Activated T-cell treated with anti-CD3 and anti-CD28 coated beads, Interleukin-2, amount 50 U/mL, for 72 hours (primary cell): ENCODE measurements at regions not wholly inside any gene's neighbourhood (a gene's known extent, or its start where the extent isn't known, plus 50 kb on each side); places are given as distances from the start of the nearest gene placed in this dataset.

Experiments
- ATAC-seq, 2 donors: fragments of 150-1000 bp; cut with Tn5 transposase; replicated peaks in 1 of 2; 2 replicates each; pipeline ENCODE4 v1.10.0; 2021; ENCODE audit warnings: moderate library complexity in 2 of 2, mild to moderate bottlenecking in 1 of 2
- DNase-seq, 2 donors: peaks; one replicate each; pipeline ENCODE4 v3.0.0; 2021 to 2022; ENCODE audit warnings: mixed read lengths in 1 of 2
- H3K27ac Mint-ChIP-seq: one replicate; pipeline ENCODE4 v1.8.0; 2022; ENCODE audit warnings: mild to moderate bottlenecking, moderate library complexity, mixed read lengths
- H3K27me3 Mint-ChIP-seq: one replicate; pipeline ENCODE4 v1.8.0; 2022; ENCODE audit warnings: low read depth, mixed read lengths
- H3K36me3 Mint-ChIP-seq, 2 donors: one replicate each; pipeline ENCODE4 v1.8.0; 2022; ENCODE audit warnings: mixed read lengths in 2 of 2, mild to moderate bottlenecking in 1 of 2; ENCODE audit not compliant: insufficient read depth in 2 of 2
- H3K4me1 Mint-ChIP-seq: one replicate; pipeline ENCODE4 v1.8.0; 2022; ENCODE audit warnings: low read depth, mixed read lengths
- H3K4me3 Mint-ChIP-seq, 2 donors: one replicate each; pipeline ENCODE4 v1.8.0; 2022; ENCODE audit warnings: mild to moderate bottlenecking in 2 of 2, mixed read lengths in 2 of 2, moderate library complexity in 2 of 2
- H3K9me3 Mint-ChIP-seq, 2 donors: one replicate each; pipeline ENCODE4 v1.8.0; 2022; ENCODE audit warnings: mixed read lengths in 2 of 2

GRCh38 chr7:54112567-54112966, 429.6 kb upstream of the VSTM2A start:
- Mint-ChIP-seq H3K36me3 (no peaks in the 10 kb centered on the region), H3K4me1 (no peaks in the 10 kb centered on the region), H3K27ac (no peak overlapping the region), H3K27me3 (no peaks in the 10 kb centered on the region), H3K4me3 (no peak overlapping the region), H3K9me3 (peaks cover 6 to 12% of the 10 kb centered on the region in 2 donors)
- DNase-seq, result no peak
- ATAC-seq, result no peak

GRCh38 chr7:54115028-54115763, 427.0 kb upstream of the VSTM2A start:
- no peak for DNase-seq
- no peak overlapping the region for H3K27ac Mint-ChIP-seq
- H3K4me1 Mint-ChIP-seq, result no peaks in the 10 kb centered on the region
- H3K9me3 Mint-ChIP-seq, result peaks cover 5 to 10% of the 10 kb centered on the region in 2 donors
- H3K36me3 Mint-ChIP-seq, result no peaks in the 10 kb centered on the region
- no peaks in the 10 kb centered on the region for H3K27me3 Mint-ChIP-seq
- no peak overlapping the region for H3K4me3 Mint-ChIP-seq
- ATAC-seq, result no peak

GRCh38 chr7:54116956-54117355, 425.2 kb upstream of the VSTM2A start:
- Mint-ChIP-seq H3K27ac (no peak overlapping the region), H3K4me3 (no peak overlapping the region), H3K36me3 (no peaks in the 10 kb centered on the region), H3K4me1 (no peaks in the 10 kb centered on the region), H3K27me3 (no peaks in the 10 kb centered on the region), H3K9me3 (peaks cover 4 to 9% of the 10 kb centered on the region in 2 donors)
- DNase-seq, result no peak
- no peak for ATAC-seq

- Mint-ChIP-seq H3K36me3 (peaks cover 0 to 4% of the 10 kb centered on the region in 2 donors), H3K27me3 (no peaks in the 10 kb centered on the region), H3K4me1 (no peaks in the 10 kb centered on the region), H3K9me3 (peaks cover 13 to 19% of the 10 kb centered on the region in 2 donors), H3K27ac (no peak overlapping the region), H3K4me3 (no peak overlapping the region)
- no peak for ATAC-seq
- DNase-seq, result no peak
These were observed 413.1 kb upstream of the VSTM2A start for GRCh38 chr7:54129035-54129434.

GRCh38 chr7:54141576-54141975, 400.6 kb upstream of the VSTM2A start:
- H3K9me3 Mint-ChIP-seq, result peaks cover 9 to 10% of the 10 kb centered on the region in 2 donors
- H3K27ac Mint-ChIP-seq, result no peak overlapping the region
- no peak for ATAC-seq
- H3K4me3 Mint-ChIP-seq, result no peak overlapping the region
- no peak for DNase-seq
- no peaks in the 10 kb centered on the region for H3K4me1 Mint-ChIP-seq
- H3K36me3 Mint-ChIP-seq, result peaks cover 0 to 3% of the 10 kb centered on the region in 2 donors
- no peaks in the 10 kb centered on the region for H3K27me3 Mint-ChIP-seq

GRCh38 chr7:54145716-54146115, 396.5 kb upstream of the VSTM2A start:
- Mint-ChIP-seq H3K9me3 (peaks cover 8 to 14% of the 10 kb centered on the region in 2 donors), H3K36me3 (peaks cover 1 to 2% of the 10 kb centered on the region in 2 donors), H3K27ac (no peak overlapping the region), H3K27me3 (no peaks in the 10 kb centered on the region), H3K4me3 (no peak overlapping the region), H3K4me1 (no peaks in the 10 kb centered on the region)
- ATAC-seq, result no peak
- no peak for DNase-seq

GRCh38 chr7:54153462-54153861, 388.7 kb upstream of the VSTM2A start:
- ATAC-seq, result no peak
- H3K4me1 Mint-ChIP-seq, result no peaks in the 10 kb centered on the region

GRCh38 chr7:54159088-54159487, 383.1 kb upstream of the VSTM2A start:
- Mint-ChIP-seq H3K27me3 (no peaks in the 10 kb centered on the region), H3K27ac (no peak overlapping the region), H3K36me3 (peaks cover 0 to 1% of the 10 kb centered on the region in 2 donors), H3K4me1 (no peaks in the 10 kb centered on the region), H3K4me3 (no peak overlapping the region), H3K9me3 (peaks cover 13 to 22% of the 10 kb centered on the region in 2 donors)
- ATAC-seq (no peak), DNase-seq (no peak)

More at GRCh38 chr7:54153462-54153861, 388.7 kb upstream of the VSTM2A start:
- Mint-ChIP-seq H3K9me3 (peaks cover 14 to 18% of the 10 kb centered on the region in 2 donors), H3K4me3 (no peak overlapping the region), H3K36me3 (peaks cover 1 to 4% of the 10 kb centered on the region in 2 donors), H3K27me3 (no peaks in the 10 kb centered on the region), H3K27ac (no peak overlapping the region)
- DNase-seq, result no peak

GRCh38 chr7:54161621-54162020, 380.6 kb upstream of the VSTM2A start:
- peaks cover 0 to 3% of the 10 kb centered on the region in 2 donors for H3K36me3 Mint-ChIP-seq
- no peak overlapping the region for H3K27ac Mint-ChIP-seq
- no peak overlapping the region for H3K4me3 Mint-ChIP-seq
- peaks cover 10 to 19% of the 10 kb centered on the region in 2 donors for H3K9me3 Mint-ChIP-seq
- ATAC-seq (no peak), DNase-seq (no peak)
- no peaks in the 10 kb centered on the region for H3K4me1 Mint-ChIP-seq
- H3K27me3 Mint-ChIP-seq, result no peaks in the 10 kb centered on the region

- peaks cover 0 to 3% of the 10 kb centered on the region in 2 donors for H3K9me3 Mint-ChIP-seq
- H3K4me3 Mint-ChIP-seq, result no peak overlapping the region
- peaks cover 0 to 2% of the 10 kb centered on the region in 2 donors for H3K36me3 Mint-ChIP-seq
- no peaks in the 10 kb centered on the region for H3K4me1 Mint-ChIP-seq
- H3K27me3 Mint-ChIP-seq, result no peaks in the 10 kb centered on the region
- ATAC-seq (no peak), DNase-seq (no peak)
- no peak overlapping the region for H3K27ac Mint-ChIP-seq
These were observed 375.8 kb upstream of the VSTM2A start for GRCh38 chr7:54166419-54166818.

- Mint-ChIP-seq H3K27me3 (no peaks in the 10 kb centered on the region), H3K9me3 (peaks cover 17 to 20% of the 10 kb centered on the region in 2 donors), H3K4me3 (no peak overlapping the region), H3K36me3 (peaks cover 1 to 2% of the 10 kb centered on the region in 2 donors), H3K4me1 (no peaks in the 10 kb centered on the region), H3K27ac (no peak overlapping the region)
- ATAC-seq (no peak), DNase-seq (no peak)
These were observed 362.7 kb upstream of the VSTM2A start for GRCh38 chr7:54179321-54180029.

- DNase-seq, result no peak
- no peak for ATAC-seq
- no peaks in the 10 kb centered on the region for H3K27me3 Mint-ChIP-seq
- H3K36me3 Mint-ChIP-seq, result peaks cover 1 to 2% of the 10 kb centered on the region in 2 donors
- no peak overlapping the region for H3K4me3 Mint-ChIP-seq
- no peak overlapping the region for H3K27ac Mint-ChIP-seq
- no peaks in the 10 kb centered on the region for H3K4me1 Mint-ChIP-seq
- peaks cover 17 to 22% of the 10 kb centered on the region in 2 donors for H3K9me3 Mint-ChIP-seq
These were observed 361.4 kb upstream of the VSTM2A start for GRCh38 chr7:54180796-54181195.

GRCh38 chr7:54183055-54183454, 359.1 kb upstream of the VSTM2A start:
- DNase-seq (no peak), ATAC-seq (no peak)
- Mint-ChIP-seq H3K9me3 (peaks cover 14 to 18% of the 10 kb centered on the region in 2 donors), H3K4me3 (no peak overlapping the region), H3K27me3 (no peaks in the 10 kb centered on the region), H3K27ac (no peak overlapping the region), H3K4me1 (no peaks in the 10 kb centered on the region), H3K36me3 (peaks cover 1 to 2% of the 10 kb centered on the region in 2 donors)
